ENCODE measurements at regions not wholly inside any gene's neighbourhood (a gene's known extent, or its start where the extent isn't known, plus 50 kb on each side); places are given as distances from the start of the nearest gene placed in this dataset.

DNA sequence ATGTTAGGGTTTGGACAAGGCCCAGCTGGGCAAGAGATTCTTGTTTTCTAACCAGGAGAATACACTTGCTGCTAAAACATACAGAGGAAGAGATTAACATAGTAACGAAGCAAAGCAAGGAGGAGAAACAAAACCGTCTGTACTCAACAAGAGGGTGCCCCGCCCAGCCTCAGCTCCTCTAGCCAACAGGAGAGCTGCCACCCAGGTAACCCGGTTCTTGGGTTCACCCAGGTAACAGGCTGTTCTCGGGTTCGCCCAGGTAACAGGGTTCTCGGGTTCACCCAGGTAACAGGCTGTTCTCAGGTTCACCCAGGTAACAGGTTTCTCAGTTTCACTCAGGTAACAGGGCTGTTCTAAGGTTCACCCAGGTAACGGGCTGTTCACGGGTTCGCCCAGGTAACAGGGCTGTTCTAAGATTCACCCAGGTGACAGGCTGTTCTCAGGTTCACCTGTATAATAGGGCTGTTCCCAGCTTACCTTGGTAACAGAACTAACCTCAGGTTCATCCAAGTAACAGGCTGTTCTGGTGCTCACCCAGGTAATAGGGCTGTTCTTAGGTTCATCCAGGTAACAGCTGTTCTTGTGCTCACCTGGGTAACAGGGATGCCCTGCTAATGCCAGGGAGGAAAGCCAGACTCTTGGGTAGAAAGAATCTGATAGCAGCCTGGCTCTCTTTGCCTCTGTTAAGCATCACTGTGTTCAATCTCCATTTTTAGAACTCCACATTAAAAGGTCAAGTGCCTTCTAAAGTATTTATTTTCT lies 271.6 kb downstream of the SYK start:
- DNase-seq: no peak

DNA sequence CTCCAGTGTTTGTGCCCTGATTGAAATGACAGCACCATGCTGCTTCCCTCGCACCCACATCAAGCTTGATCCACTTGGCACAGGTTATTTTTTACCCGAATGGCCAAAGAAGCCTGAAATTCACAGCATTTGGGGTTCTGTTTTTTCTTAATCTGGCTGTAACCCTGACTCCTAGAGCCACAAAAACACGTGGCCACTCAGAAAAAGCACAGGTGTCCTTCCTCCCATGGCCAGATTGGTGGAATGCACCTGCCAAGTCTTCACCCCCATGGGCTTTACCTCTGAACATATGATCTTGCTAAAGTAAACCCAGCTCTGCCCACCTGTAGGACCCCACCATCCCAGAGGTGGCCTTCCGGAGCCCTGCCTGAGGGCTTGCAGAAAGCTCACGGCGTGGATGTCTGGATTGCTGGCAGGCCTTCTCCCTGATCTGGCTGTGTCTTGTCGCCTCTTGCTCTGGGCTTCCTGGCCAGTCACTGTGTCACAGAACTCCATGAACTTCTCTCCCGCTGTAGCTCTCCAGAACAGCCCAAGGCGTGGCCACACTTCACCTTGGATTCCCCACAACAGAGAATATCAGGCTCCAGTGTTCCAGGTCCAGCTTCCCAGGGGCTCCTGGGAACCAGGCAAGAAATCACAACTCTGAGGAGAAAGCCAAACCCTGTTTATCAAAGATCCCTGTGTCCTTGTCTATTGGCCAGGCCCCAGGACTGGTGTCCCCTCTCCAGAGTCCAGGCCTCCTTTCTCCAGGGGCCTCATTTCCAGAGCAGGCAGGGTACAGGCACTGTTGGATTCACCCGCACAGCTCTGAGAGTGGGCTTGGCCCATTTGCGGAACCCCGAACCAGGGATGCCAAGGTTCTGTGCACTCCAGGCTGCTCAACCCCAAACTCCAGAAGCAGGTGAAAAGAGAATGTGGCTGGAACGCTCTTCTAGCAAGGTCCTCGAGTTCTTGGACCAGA lies 272.5 kb downstream of the SYK start:
- no peak for DNase-seq

DNA sequence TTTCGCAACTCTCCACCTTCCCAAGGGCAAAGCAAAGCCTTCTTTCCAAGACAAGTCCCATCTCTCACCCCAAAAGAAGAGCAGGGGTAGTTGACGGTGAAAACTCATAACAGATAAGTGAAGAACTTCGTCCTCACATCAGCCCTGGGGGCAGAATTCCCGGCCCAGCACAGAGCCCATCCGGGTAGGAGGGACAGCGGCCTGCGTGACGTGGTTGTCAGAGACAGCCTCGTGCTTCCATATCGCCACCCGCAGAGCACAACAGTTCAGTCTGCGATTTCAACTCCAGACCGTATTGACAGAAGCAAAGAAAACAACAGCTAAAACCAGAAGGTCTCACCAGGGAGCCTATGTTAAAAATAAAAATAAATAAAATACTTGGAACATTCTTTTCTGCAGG lies 273.2 kb downstream of the SYK start:
- no peak for DNase-seq

DNA sequence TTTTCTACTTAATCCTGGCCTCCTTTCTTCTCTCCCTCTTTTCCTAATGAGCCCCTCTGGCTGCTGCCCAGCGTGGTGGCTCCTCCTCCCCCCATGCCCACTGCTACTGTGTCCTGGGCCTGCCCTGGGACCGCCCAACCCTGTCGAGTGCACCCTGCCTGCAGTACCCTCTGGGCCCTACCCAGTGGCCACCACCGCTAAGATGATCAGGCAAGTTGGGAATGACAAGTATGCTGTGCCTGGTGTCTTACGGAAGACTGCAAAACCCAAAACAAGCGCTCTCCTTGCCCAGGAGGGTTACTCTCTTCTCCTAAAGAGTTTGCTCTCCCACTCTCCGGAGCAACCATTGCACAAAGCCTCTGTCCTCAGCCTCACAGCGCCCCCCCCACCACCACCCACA lies 273.7 kb downstream of the SYK start:
- no peak for DNase-seq

DNA sequence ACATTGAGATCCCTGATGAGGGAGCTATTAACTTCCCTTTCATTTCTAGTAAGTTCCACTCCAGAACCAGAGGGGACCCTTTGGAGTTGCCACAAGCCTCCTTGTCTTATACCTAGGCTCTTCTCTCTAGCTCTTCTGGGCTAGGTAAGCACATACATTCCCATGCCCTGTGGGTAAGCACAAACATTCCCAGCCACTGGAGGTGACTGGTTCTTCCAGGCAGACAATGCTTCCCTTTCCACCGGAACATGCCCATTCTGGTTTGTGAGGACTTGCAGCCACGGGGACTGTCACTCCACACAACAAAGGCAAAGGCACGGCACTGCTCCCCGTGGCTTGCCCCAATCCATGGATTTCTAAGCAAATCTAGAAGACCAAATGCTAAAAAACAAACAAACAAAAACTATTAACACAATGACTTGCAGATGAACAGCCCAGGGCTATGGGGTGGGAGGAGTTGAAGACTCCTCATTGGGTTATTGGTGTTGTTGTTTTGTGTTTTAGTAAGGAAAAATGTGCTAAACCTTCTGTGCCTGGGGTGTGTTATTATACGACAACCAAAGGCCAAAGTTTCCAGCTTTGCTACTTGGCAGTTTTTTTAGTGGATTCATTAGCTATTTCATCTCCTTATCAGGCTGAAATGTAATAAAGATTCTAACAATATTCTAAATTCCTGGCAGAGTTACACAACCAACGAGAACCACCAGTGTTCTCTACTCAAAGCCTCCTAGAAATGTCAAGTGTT lies 276.2 kb downstream of the SYK start:
- DNase-seq: no peak

DNA sequence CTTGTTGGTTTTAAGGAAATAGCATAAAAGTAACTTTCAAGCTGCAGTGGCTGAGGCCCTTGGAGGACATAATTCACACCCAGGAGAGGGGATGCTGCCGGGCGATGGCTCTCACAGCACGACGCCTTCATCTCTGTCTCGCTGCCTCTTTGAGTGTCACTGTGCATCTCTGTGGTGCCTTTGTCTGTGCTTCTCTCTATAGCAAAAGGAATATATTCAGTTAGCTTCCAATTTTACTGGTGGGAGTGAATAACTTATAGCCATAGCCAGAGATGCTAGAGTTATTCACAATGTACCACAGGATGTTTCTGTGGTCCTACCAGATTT lies 276.7 kb downstream of the SYK start:
- DNase-seq: no peak

DNA sequence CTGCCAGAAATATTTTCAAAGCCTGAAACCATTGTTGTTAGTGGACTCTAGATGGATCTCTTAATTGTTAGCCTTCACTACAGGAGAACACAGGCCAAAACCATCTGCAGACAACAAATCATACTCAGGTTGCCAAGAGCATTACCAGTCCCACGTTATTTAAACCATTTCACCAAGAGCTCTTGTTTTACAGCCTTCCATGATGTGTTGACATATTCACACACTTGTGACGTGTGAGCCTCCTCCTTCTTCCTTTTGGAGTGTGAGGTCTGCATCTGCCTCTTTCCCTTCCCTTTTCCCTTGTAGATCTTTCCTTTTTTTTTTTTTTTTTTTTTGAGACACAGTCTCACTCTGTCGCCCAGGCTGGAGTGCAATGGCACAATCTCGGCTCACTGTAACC lies 279.0 kb downstream of the AUH start:
- no peak for DNase-seq

DNA sequence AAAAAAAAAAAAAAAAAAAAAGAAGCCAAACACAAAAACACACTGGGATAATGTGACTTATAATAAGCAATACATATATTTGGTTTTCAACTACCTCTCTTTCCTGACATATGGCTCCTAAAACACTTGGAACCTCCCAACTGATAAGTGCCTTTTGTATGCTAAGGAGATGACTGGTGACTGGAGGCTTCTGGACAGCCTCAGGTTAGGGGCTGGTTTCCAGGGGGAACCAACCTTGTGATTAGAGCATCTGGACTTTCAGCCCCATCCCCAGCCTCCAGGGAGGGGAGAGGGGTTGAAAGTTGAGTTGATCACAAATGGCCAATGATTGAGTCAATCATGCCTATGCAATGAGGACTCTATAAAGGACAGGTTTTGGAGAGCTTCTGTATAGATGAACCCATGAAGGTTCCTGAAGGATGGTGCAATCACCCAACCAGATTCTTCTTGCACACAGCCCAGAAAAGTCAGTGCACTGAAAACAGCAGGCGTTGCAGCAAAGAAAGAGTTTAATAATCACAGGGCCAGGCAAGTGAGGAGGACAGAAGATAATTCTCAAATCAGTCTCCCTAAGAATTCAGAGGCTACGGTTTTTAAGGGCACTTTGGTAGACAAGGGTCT lies 276.7 kb downstream of the AUH start:
- no peak for DNase-seq

DNA sequence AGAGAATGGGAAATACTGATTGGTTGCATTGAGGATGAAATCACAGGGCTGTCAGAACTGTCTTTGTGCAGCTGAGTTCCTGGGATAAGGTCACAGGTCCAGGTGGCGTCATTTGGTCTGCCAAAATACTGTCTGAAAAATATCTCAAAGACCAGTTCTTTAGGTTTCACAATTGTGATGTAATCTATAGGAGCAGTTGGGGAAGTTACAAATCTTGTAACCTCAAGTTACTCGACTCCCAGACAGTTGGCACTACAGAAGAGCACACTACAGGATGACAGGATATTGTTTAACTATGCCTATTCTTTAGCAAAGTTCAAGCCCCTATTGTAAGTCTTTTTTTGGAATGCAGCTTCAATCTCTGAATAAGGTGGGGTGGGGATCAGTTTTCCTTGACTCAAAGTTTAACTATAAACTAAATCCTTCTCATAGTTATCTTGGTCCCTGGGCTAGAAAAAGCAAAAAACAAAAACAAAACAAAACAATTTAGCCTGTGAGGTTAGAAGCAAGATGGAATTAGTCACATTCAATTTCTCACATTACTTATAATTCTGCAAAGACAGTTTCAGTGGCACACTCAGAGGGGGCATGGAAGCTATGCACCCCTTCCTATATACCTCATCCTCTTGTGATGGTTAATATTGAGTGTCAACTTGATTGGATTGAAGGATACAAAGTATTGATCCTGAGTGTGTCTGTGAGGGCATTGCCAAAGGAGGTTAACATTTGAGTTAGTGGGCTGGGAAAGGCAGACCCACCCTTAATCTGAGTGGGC lies 276.0 kb downstream of the AUH start:
- DNase-seq: peak; percentile 91 to 95

DNA sequence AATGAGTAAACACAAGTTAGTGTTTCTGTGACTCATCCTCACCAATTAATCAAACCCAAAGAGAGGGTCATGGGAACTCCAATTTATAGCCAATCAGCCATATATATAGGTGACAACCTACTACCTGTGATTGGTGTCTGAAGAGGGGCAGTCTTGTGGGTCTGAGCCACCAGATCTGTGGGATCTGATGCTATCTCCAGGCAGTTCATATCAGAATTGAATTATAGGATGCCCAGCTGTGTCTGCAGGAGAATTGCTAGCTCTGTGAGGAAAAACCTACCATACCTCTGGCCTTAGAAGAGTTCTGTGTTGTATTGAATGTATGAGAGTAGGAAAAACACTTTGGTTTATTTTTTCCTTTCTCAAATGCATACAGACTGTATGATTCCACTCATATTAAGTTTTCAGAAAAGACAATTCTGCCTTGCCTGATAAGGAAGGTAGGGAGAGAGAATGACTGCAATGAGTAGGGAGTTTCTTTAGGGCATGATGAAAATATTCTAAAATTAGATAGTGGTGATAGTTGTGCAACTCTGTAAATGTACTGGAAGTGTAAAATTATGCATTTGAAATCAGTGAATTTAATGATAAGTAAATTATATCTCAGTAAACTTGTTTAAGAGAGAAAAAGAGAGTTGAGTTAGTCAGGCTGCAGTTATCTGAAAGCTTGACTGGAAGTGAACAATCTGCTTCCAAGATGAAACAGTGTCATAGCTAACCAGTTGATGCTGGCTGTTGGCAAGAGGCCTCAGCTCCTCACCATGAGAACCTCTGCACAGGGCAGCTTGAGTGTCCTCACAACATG lies 274.9 kb downstream of the AUH start:
- peak in 1 of 2 experiments; percentile 8 for DNase-seq

DNA sequence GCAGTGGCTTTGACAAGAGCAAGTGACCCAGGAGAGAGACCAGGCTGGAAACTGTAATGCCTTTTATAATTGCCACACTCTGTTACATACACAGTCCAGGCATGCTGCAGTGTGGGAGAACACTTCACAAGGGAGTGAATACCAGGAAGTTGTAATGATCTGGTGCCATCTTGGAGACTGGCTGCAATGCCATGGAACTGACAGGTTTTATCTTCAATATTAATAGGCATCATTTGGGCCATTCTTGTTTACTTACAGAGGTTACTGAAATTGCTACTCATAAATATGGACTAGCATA lies 274.3 kb downstream of the AUH start:
- DNase-seq: peak in 1 of 2 experiments; percentile 7

DNA sequence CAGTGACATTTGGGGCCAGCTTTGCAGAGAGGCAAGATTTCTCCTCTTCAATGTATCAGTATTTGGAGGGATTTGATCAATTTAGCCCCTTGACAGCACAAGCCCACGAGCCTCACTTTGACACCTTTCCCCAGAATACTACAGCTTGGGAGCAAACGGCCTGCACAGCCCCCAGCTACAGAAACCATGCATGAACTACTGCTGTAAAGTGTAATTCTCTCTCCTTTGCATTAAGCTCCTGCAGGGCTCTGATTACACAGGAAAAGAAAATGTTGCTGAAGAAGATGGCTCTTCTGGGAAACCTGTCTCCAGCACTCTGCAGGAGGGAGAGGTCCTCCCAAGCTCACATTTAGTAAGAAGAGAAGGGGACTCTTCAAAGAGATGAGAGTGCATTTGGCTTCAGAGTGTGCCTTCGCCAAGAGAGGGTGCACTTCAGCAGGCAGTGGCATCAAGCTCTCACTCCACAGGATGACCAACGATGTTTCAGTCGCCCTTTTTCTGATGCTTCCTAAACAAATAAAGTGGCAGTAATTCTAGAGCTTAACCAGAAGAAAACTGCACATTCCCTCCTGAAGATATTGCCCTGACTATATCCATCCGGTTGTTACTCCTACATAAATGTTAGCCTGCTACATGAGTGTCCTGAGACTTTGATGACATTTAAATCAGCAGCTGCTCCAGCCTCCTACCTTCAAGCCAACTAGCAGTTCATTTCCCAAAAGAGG lies 272.2 kb downstream of the AUH start:
- DNase-seq: peak; percentile 14 to 23

DNA sequence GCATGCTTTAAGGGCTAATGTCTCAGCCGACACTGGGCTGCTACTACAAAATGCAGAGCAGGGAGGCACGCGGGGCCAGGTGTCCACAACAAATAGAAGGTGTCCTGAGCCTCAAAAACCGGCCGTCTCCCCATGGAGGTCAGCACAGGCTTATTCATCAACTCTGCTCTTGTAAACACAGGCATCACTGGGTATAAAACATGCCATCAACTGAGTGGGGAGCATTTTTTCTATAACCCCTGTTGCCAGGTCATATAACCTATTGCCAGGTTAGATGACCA lies 271.6 kb downstream of the AUH start:
- no peak for DNase-seq

DNA sequence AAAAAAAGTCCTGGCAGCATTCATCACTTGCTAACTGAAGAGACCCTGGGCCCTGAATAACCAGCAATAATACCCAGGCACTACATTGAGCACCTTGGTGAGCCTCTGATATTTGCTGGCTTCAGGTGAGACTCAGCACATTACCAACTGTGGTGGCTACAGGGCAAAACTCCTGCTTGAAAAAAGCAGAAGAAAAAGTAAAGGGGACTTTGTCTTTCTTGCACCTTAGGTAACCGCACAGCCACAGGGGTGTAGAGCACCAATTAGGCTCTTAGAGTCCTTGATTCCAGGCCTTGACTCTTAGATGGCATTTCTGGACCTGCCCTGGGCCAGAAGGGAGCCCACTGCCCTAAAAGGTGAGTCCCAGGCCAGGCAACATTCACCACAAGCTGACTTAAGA lies 269.5 kb downstream of the AUH start:
- no peak for DNase-seq

DNA sequence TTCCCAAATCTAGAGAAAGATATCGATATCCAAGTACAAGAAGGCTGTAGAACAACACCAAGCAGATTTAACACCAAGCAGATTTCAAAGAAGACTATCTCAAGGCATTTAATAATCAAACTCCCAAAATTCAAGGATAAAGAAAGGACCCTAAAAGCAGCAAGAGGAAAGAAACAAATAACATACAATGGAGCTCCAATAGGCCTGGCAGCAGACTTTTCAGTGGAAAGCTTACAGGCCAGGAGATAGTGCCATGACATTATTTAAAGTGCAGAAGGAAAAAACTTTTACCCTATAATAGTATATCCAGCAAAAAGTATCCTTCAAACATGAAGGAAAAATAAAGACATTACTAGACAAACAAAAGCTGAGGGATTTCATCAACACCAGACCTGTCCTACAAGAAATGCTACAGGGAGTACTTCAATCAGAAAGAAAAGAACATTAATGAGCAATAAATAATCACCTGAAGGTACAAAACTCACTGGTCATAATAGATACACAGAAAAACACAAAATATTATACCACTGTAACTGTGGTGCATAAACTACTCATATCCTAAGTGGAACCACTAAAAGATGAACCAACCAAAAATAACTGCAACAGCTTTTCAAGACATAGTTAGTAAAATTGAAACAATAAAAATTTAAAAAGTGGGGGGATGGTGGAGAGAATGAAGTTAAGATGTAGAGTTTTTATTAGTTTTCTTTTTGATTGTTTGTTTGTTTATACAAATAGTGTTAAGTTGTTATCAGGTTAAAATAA lies 267.2 kb downstream of the AUH start:
- no peak for DNase-seq

DNA sequence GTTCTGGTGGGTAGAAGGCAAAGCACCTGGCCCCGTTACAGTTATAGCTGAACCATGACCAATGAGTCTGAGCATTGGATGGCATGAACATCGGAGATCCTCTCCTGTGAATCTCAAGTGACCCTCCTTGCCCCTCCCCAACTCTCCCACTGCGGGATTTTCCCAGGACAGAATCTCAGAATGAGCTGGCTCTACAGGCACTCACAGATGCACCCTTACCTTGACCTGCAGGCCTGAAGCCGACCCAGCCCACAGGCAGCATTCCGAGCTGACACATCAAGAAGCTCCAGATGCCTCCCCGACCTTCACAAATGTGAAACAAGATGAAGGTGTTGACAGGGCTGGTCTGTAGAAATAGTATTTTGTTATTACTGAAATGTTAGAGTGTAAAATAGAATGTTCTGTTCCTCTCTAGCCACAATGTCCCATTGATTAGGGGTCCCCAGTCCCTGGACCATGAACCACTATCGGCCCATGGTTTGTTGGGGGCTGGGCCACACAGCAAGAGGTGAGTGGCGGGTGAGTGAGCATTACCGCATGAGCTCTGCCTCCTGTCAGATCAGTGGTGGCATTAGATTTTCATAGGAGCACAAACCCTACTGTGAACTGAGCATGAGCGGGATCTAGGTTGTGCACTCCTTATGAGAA lies 263.4 kb downstream of the AUH start:
- DNase-seq: no peak

DNA sequence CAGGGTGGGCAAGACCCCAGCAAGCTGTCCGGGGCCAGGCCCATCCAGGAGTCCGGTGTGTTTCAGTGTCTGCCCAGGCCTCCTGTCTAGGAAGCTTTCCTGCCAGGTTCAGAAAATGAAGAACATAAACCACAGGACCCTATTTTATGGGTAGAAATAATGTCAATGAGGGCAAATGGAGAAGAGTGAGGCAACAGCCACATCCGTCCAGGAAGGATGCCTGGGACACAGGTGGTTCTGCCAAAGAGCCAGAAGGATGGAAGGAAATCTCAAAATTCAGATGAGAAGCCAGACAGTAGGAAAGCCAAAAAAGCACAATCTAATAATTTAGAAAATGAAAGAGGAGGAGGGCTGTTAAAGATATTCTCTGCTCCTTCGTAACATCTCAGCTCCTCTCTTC lies 262.3 kb downstream of the AUH start:
- no peak for DNase-seq

DNA sequence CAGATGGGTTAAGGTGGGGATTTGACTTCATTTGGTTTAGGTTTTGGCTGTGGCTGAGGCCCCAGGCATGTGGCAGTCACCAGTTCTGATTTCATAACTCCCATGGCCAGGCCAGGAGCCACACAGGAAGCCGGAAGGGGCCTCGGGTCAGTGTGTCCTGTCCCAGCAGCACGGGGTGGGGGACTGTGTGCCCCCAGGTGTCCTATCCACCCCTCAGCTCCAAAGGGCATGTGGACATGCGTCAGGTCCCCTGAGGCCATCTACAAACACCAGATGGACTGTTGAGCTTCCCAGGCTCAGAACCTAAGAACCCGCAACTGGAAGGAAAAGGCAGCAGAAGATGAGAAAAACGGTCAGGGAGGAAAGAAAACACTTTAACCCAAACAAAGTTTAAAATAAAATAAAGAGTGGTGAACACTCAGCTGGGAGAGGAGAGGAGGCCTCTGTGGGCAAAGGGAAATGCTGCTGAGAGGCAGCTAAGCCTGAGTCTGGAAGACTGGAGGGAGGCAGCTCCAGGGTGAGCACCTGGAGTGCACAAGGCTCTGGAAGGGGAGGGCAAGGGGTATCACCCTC lies 260.8 kb downstream of the AUH start:
- no peak for DNase-seq

DNA sequence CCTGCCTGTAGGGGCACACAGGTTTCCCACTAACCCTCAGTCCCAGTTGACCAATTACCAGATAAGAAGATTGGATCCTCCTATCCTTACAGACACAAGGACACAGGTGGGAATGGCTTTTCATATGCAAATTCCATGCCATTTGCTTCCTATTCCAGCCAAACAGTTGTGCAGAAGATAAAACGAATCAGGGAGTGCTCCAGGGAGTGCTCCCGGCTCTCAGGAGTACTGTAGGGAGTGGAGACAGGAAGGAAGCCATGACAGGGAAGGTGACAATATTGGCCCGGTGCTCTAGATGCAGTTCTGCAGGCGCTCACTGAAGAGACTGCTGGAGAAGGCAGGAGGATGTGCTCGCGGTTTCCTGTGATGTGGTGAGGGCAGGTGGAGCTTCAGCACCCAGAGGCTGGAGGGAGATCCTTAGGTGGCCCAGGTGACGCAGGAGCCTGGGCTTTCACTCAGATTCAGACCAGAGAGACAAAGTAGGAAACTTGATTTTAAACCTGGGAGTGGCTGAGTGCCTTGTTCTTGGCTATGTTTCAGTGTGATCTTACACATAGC lies 260.0 kb downstream of the AUH start:
- no peak for DNase-seq
